Activated naive CD8-positive, alpha-beta T cell treated with anti-CD3 and anti-CD28 coated beads for 36 hours (primary cell): ENCODE measurements at regions not wholly inside any gene's neighbourhood (a gene's known extent, or its start where the extent isn't known, plus 50 kb on each side); places are given as distances from the start of the nearest gene placed in this dataset.
"Not testable (repeated sequence)": the region's sequence is repeated elsewhere in the genome, so short reads cannot be mapped to it uniquely, and the experiment has no call there.

Experiments
- DNase-seq: peaks from one replicate; pipeline ENCODE4 v3.0.0; 2021
- H3K27ac Mint-ChIP-seq: one replicate; pipeline ENCODE4 v1.8.0; 2022; ENCODE audit warnings: mild to moderate bottlenecking, moderate library complexity, mixed read lengths
- H3K27me3 Mint-ChIP-seq: one replicate; pipeline ENCODE4 v1.8.0; 2022; ENCODE audit warnings: mild to moderate bottlenecking, mixed read lengths
- H3K36me3 Mint-ChIP-seq: one replicate; pipeline ENCODE4 v1.8.0; 2021; ENCODE audit warnings: mild to moderate bottlenecking, mixed read lengths
- H3K4me1 Mint-ChIP-seq: one replicate; pipeline ENCODE4 v1.8.0; 2021; ENCODE audit warnings: mixed read lengths
- H3K4me3 Mint-ChIP-seq: one replicate; pipeline ENCODE4 v1.8.0; 2022; ENCODE audit warnings: mild to moderate bottlenecking, moderate library complexity, mixed read lengths
- H3K9me3 Mint-ChIP-seq: one replicate; pipeline ENCODE4 v1.8.0; 2022; ENCODE audit warnings: mixed read lengths

- Mint-ChIP-seq H3K27me3 (peaks cover 30% of the 10 kb centered on the region), H3K36me3 (no peaks in the 10 kb centered on the region), H3K4me3 (no peak overlapping the region), H3K4me1 (no peaks in the 10 kb centered on the region), H3K27ac (no peak overlapping the region), H3K9me3 (no peaks in the 10 kb centered on the region)
- DNase-seq = no peak
Measured at GRCh38 chr7:39847227-39847626, 102.8 kb upstream of the CDK13 start.

GRCh38 chr7:39851466-39852045 lies 98.5 kb upstream of the CDK13 start:
- Mint-ChIP-seq H3K36me3 (peaks cover 1% of the 10 kb centered on the region), H3K4me1 (peaks cover 6% of the 10 kb centered on the region), H3K9me3 (no peaks in the 10 kb centered on the region), H3K27me3 (peaks cover 37% of the 10 kb centered on the region), H3K4me3 (no peak overlapping the region), H3K27ac (no peak overlapping the region)
- no peak for DNase-seq

DNA sequence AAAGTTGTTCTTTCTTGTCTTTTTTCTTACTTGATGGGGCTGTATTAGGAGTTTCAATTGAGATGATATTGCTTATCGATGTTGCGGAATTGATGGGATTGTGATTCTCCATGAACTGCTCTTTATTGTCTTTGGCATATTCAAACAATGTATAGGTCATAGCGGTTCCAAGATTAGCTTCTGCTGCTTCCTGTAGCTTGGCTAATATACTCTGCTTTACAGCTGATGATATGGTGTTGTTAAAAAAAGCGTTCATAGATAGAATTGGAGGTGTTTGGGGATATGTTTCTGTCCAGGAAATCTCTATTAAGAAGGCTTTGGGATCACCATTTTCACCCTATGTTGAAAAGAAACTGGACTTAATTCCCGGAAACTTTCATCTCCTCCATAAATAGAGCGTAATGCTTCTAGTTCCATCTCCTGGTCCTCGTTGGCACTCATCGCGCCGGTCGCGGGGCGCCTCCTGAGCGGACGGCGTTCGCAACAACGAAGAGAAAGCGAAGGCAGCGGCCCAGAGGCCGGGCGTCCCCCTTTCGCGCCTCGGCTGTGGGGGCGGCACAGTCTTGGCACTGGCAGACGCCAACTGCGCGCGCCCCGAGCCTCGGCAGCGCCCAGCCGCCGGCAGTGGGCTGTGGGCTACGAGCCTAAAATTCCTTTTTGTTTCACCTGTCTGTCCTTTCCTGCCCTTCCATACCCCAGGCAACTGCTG lies 95.3 kb upstream of the CDK13 start:
- not testable (repeated sequence) for DNase-seq, H3K4me1 Mint-ChIP-seq, H3K36me3 Mint-ChIP-seq, H3K27ac Mint-ChIP-seq, H3K9me3 Mint-ChIP-seq
- Mint-ChIP-seq H3K4me3 (peak overlapping the region; percentile 72), H3K27me3 (peaks cover 44% of the 10 kb centered on the region)

DNA sequence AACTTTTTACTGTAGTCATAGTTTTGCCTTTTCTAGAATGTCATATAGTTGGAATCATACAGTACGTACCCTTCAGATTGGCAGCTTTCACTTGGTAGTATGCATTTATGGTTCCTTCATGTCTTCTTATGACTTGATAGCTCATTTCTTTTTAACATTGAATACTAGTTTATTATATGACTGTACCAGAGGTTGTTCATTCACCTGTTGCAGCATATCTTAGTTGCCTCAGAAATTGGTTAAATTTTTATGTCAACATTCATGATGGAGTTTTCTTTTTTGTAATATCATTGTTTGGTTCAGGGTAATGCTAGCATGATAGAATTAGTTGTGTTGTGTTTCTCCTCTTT lies 94.8 kb upstream of the CDK13 start:
- Mint-ChIP-seq H3K27ac (no peak overlapping the region), H3K4me3 (peak overlapping the region; percentile 72), H3K9me3 (no peaks in the 10 kb centered on the region), H3K4me1 (peaks cover 6% of the 10 kb centered on the region), H3K36me3 (peaks cover 1% of the 10 kb centered on the region), H3K27me3 (peaks cover 44% of the 10 kb centered on the region)
- DNase-seq = no peak

DNA sequence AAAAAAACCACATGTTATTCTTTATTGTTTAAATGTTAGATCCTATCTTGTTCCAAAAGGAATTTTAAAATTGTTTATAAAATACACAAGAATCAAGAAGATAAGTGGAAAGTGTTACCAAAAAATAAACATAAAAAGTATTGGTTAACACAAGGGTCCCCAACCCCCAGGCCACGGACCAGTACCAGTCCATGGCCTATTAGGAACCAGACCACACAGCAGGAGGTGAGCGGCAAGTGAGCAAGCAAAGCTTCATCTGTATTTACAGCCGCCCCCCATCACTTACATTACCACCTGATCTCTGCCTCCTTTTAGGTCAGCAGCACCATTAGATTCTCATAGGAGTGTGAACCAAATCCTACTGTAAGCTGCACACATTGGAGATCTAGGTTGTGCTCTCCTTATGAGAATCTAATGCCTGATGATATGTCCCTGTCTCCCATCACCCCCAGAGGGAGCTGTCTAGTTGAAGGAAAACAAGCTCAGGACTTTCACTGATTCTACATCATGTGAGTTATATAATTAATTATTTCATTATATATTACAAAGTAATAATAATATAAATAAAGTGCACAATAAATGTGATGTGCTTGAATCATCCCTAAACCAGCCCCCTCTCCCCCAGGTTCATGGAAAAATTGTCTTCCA lies 86.3 kb upstream of the CDK13 start:
- H3K4me3 Mint-ChIP-seq, H3K4me1 Mint-ChIP-seq, H3K36me3 Mint-ChIP-seq, DNase-seq, H3K27ac Mint-ChIP-seq, H3K27me3 Mint-ChIP-seq, H3K9me3 Mint-ChIP-seq: not testable (repeated sequence)

DNA sequence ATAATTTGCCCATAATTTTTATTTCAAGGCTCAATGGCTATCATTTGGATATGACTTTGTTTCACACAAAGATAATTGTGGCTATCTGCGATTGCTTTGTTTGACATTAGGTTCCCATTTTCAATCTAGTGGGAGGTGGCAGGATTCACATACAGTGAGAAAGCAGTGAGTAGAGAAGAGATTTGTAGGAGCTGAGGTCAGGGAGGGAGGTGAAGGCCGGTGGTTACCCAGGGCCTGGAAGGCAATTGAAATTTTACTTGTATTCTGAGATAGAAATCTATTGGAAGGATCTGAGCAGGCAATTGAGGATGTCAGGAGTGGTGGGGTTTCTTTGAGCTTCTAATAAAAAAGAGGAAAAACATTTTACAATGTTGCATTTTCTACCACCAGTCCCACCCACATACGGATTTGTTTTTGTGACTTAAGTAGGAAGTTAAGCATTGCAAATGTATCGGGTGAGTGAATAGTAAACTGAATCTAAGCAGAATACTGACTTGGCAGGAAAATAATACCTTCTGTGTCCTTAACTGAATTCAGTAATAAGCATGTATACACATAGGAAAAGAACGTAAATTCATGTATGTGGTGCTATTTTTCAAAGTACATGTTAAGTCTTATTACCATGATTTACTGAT lies 80.1 kb upstream of the CDK13 start:
- H3K27ac Mint-ChIP-seq, H3K27me3 Mint-ChIP-seq, DNase-seq, H3K4me1 Mint-ChIP-seq, H3K4me3 Mint-ChIP-seq, H3K9me3 Mint-ChIP-seq, H3K36me3 Mint-ChIP-seq: not testable (repeated sequence)

GRCh38 chr7:39871610-39872009 lies 78.4 kb upstream of the CDK13 start:
- not testable (repeated sequence) for H3K4me1 Mint-ChIP-seq, H3K9me3 Mint-ChIP-seq, H3K36me3 Mint-ChIP-seq, H3K27me3 Mint-ChIP-seq, H3K4me3 Mint-ChIP-seq, H3K27ac Mint-ChIP-seq, DNase-seq

- no peak overlapping the region for H3K4me3 Mint-ChIP-seq
- H3K27ac Mint-ChIP-seq = no peak overlapping the region
- no peak for DNase-seq
- no peaks in the 10 kb centered on the region for H3K4me1 Mint-ChIP-seq
- peaks cover 5% of the 10 kb centered on the region for H3K9me3 Mint-ChIP-seq
- peaks cover 14% of the 10 kb centered on the region for H3K27me3 Mint-ChIP-seq
- H3K36me3 Mint-ChIP-seq = peaks cover 5% of the 10 kb centered on the region
Measured at GRCh38 chr7:39880556-39880955, 69.5 kb upstream of the CDK13 start.

GRCh38 chr7:39882148-39882784 lies 67.8 kb upstream of the CDK13 start:
- DNase-seq = no peak

DNA sequence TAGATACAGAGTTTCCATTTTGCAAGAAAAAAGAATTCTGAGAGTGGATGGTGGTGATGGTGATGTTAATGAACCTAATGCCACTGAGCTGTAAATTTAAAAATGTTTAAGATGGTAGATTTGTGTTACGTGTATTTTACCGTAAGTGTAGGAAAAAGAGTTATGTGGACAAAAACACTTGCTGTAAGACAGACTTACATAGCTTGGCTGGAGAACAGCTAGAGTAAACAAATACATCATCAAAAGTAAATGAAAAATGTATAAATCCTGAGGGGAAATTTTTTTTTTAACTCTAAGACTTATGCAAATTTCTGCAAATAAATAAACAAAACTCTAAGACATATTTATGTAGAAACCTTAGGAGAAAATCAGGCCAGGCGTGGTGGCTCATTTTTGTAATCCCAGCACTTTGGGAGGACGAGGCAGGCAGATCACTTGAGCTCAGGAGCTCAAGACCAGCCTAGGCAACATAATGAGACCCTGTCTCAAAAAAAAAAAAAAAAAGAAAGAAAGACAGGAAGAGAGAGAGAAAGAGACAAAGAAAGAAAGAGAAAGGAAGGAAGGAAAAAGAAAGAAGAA lies 66.2 kb upstream of the CDK13 start:
- no peak for DNase-seq
- Mint-ChIP-seq H3K27me3 (peaks cover 10% of the 10 kb centered on the region), H3K36me3 (peaks cover 5% of the 10 kb centered on the region), H3K4me3 (no peak overlapping the region), H3K4me1 (no peaks in the 10 kb centered on the region), H3K9me3 (peaks cover 5% of the 10 kb centered on the region), H3K27ac (no peak overlapping the region)

More at GRCh38 chr7:39882148-39882784, 67.8 kb upstream of the CDK13 start:
- Mint-ChIP-seq H3K36me3 (peaks cover 5% of the 10 kb centered on the region), H3K4me3 (no peak overlapping the region), H3K27me3 (peaks cover 14% of the 10 kb centered on the region), H3K27ac (no peak overlapping the region), H3K4me1 (no peaks in the 10 kb centered on the region), H3K9me3 (peaks cover 5% of the 10 kb centered on the region)

DNA sequence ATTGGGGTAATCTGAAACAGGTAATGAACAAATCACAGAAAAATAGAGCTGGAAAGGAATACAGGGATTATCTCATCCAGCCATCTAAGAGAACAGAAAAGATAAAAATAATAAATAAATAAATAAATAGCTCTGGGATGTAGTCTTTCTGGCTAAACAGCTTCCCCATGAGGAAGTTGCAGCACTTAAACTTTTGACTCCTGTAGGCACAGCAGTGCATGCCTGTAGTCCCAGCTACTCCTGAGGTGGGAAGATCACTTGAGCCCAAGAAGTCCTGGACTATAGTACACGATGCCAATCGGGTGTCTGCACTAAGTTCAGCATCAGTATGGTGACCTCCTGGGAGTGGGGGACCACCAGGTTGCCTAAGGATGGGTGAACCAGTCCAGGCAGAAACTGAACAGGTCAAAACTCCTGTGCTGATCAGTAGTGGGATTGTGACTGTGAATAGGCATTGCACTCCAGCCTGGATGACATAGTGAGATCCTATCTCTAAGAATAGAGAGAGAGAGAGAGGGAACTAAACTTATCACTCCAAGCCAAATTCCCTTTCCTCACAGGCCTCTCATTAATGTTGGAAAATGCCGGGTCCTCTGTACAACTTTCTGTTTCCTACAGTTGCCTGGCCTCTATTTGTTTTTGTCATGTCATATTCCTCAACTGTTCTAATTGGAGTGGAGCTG lies 61.7 kb upstream of the CDK13 start:
- no peaks in the 10 kb centered on the region for H3K9me3 Mint-ChIP-seq
- no peaks in the 10 kb centered on the region for H3K36me3 Mint-ChIP-seq
- H3K27me3 Mint-ChIP-seq = peaks cover 7% of the 10 kb centered on the region
- H3K4me1 Mint-ChIP-seq = no peaks in the 10 kb centered on the region
- no peak overlapping the region for H3K27ac Mint-ChIP-seq
- DNase-seq = no peak
- H3K4me3 Mint-ChIP-seq = no peak overlapping the region

DNA sequence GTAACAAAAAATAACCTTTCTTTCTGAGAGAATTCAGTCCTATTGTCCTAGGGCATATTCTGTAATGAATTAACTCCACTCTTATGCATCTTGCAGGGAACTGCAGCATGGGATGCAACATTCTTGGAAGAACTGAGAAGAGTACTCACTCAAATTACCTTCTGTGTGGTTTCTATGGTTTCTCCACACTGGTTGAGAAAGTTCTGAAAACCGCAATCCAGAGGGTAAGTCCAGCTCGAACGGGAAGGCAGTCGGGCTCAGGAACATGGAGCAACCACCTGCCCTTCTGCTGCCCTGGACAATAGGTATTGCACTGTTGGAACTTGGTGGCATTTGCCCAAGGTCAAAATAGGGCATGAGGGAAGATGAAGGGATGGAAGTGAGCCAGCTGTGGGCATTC lies 59.6 kb upstream of the CDK13 start:
- Mint-ChIP-seq H3K4me3 (no peak overlapping the region), H3K27ac (no peak overlapping the region), H3K36me3 (no peaks in the 10 kb centered on the region), H3K27me3 (peaks cover 7% of the 10 kb centered on the region), H3K4me1 (no peaks in the 10 kb centered on the region), H3K9me3 (no peaks in the 10 kb centered on the region)
- DNase-seq = no peak

DNA sequence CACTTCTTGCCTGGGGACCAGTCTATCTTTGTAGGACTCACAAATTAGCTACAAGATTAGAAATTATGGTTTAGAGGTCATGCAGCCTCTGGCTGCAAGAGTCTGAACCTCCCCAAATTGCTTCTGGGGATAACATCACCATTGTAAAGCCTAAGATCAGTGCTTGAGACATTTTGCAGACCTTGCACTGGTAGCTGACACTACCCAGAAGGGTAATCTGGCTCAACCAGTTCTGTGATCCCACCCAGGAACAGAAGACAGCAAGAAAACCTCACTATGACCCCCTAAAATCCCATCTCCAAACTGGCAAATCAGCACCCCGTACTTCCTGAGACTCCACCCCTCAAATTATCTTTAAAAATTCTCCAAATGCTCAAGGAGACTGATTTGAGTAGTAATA lies 58.2 kb upstream of the CDK13 start:
- no peaks in the 10 kb centered on the region for H3K9me3 Mint-ChIP-seq
- no peak overlapping the region for H3K4me3 Mint-ChIP-seq
- H3K4me1 Mint-ChIP-seq = no peaks in the 10 kb centered on the region
- DNase-seq = no peak
- no peaks in the 10 kb centered on the region for H3K36me3 Mint-ChIP-seq
- H3K27ac Mint-ChIP-seq = no peak overlapping the region
- peaks cover 7% of the 10 kb centered on the region for H3K27me3 Mint-ChIP-seq

GRCh38 chr7:39892361-39892760 lies 57.7 kb upstream of the CDK13 start:
- no peak overlapping the region for H3K4me3 Mint-ChIP-seq
- H3K4me1 Mint-ChIP-seq = no peaks in the 10 kb centered on the region
- DNase-seq = no peak
- H3K27me3 Mint-ChIP-seq = peaks cover 7% of the 10 kb centered on the region
- H3K9me3 Mint-ChIP-seq = no peaks in the 10 kb centered on the region
- H3K27ac Mint-ChIP-seq = no peak overlapping the region
- H3K36me3 Mint-ChIP-seq = no peaks in the 10 kb centered on the region
